Activated CD4-positive, CD25-positive, alpha-beta regulatory T cell treated with anti-CD3 and anti-CD28 coated beads, Interleukin-2, amount 50 U/mL, for 16 hours (primary cell): ENCODE measurements at regions not wholly inside any gene's neighbourhood (a gene's known extent, or its start where the extent isn't known, plus 50 kb on each side); places are given as distances from the start of the nearest gene placed in this dataset.

Source experiments
- DNase-seq: peaks from one replicate; pipeline ENCODE4 v3.0.0-alpha.2; 2020; ENCODE audit warnings: low read depth, low spot score

DNA sequence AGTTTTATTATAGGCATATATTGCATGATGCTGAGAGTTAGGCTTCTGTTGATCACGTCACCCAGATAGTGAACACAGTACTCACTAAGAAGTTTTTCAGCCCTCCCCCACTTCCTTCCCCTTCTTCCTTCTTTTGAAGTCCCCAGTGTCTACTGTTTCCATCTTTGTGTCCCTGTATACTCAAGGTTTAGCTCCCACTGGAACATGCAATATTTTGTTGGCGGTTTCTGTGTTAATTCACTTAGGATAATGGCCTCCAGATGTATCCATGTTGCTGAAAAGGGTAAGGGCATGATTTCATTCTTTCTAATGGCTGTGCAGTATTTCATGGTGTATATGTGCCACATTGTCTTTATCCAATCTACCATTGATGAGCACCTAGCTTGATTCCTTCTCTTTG, 764.3 kb downstream of the MTRR start:
- no peak for DNase-seq

GRCh38 chr5:8633696-8634095, 764.7 kb downstream of the MTRR start:
- DNase-seq: no peak

DNA sequence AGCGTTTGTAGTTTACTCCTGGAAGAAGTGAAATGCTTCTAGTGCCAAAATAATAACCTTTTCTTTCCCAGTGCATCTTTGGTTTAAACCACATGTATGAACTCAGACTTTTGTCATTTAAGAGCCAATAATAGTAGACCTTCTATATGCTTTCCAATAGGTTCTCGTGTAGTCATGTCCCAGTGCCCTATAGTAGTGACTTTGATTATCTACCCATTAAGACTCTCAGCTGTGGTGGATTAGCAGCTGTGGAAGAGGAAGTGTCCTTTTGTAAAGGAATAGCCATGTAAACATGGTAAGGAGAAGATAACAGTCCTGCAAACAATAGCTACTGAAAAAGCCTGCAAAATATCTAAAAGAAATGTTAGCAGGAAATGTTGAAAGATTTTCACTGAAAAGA, 765.3 kb downstream of the MTRR start:
- no peak for DNase-seq

DNA sequence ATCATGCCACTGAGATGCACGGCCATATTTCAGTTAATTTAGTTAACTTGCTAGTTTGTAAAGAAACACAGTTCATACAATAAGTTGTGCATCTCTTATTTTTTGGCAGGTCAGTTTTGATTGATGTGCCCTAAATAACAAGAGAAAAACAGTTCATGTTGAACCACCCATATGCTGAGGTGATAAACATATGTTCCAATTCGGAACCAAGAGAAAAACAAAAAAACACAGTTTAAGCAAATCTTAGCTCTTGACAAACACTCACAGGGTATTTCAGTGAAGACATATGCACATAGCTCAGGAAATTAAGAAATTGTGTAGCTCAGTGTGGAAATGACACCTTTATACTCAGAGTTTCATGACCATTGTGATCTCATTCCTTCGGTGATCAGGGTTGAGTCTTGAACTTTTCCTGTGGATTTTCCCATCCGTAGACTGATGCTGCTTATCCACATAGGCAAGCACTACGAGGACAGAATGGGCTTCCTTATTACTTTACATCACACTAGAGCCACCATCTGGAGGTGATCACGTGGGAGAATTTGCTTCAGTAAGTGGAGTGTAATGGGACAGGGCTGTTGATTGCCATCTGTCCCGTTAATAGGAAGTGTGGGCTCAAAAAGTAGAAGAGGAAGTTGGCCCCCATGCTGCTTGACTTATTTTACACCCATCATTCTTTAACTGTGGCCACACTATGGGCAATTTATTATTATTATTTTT, 773.0 kb downstream of the MTRR start:
- no peak for DNase-seq

DNA sequence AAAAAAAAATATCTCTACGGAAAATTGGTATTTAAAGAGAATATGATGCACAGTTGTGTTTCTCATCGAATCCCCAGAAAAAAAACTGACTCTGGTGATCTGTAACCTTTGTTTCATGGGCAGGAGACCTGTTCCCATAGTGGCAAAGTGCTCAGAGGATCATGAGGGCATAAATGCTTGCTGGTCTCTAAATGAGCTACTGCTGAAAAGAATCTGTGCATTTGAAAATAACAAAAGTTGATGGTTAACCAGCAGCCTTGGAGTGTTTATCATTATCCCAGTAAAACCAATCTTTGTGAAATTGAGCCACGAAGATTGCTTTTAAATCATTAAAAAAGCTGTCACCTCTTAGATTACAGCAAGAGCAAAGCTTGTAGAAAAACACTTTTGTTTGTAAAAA, 775.4 kb downstream of the MTRR start:
- no peak for DNase-seq

DNA sequence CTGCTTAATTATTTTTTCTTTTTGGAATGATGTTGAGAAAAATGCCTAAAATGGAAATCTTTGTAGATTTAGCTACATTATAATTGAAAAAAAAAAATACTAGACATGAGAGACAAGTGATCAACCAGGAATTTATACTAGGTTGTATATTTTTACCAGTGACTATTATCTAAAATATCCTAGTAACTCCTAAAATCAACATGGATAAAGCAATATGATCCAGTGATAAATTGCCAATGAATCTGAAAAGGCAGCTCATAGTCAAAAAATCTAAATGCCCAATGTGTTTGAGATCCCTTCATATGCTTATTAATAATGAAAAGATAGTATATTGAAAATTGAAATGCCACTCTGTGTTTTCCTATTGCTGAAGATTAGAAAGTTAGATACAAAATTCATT, 778.2 kb downstream of the MTRR start:
- DNase-seq: no peak

DNA sequence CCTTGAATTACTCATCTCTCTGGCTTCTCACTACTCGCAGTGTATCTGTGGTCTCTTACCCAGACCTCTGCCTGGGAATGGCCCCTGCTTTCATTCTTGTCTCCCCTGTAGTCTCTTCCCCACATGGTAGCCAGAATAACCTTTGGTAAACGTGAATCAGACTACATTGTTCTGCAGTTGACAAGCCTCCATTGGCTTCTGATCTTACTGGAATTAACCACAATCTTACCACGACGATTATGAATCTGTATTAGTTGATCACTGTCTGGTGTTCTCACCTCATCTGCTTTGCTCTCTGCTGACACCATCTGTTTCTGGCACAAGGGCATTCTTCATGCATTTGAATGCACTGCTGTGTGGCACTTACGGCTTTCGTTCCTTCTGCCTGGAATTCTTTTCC, 781.2 kb downstream of the MTRR start:
- DNase-seq: no peak

GRCh38 chr5:8660133-8660893, 791.4 kb downstream of the MTRR start:
- DNase-seq: no peak

DNA sequence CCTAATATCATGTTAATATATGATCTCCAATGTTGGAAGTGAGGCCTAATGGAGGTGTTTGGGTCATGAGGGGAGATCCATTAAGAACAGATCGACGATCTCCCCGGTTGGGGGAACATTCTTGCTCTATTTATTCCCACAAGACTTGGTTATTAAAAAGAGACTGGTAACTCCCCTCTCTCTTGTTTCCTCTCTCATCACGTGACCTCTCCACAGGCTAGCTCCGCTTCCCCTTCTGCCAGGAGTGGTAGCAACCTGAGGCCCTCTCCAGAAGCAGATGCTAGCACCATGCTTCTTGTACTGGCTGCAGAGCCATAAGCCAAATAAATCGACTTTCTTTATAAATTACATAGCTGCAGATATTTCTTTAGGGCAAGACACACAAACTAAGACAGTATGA, 794.4 kb downstream of the MTRR start:
- no peak for DNase-seq

- DNase-seq: no peak
Observed at GRCh38 chr5:8675182-8675581, 806.2 kb downstream of the MTRR start.

DNA sequence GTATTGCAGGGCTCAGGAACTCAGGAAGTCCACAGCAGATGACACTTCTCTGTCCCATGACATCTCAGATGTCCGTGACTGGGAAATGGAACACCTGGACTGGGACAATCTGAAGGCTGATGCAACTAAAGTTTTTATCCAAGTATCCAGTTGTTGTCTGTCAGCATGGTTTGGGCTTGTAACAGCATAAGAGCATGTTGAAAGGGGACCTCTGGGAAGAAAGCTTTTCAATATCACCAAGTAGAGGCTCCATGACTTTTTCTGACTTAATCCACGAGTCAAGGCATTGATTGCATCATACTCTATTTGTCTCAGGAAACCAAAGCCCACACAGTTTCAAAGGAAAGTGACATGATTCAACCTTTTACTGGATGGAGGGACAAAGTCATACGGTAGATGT, 807.7 kb downstream of the MTRR start:
- DNase-seq: no peak

DNA sequence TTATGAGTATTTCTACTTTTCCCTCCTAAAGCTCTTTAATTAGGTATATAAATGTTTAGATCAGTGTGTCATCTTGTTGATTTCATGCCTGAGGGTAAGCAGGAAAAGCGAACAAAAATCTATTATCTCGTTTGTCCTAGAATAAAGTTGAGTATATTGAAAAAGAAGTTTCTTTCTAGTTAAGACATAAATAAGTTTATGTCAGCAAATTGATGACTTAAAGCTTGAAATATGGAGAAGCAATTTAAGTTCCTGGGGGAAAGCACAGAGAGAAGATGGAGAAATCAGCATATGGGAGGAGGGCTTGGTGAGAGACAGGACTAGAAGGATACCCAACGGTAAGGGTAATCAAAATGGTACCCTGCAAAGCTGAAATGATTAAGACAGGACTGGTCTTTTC, 813.4 kb downstream of the MTRR start:
- DNase-seq: no peak

- no peak for DNase-seq
Observed at GRCh38 chr5:8683496-8683895, 814.5 kb downstream of the MTRR start.

- no peak for DNase-seq
Observed at GRCh38 chr5:8685704-8686103, 816.8 kb downstream of the MTRR start.

GRCh38 chr5:8686707-8687106, 817.8 kb downstream of the MTRR start:
- DNase-seq: no peak

DNA sequence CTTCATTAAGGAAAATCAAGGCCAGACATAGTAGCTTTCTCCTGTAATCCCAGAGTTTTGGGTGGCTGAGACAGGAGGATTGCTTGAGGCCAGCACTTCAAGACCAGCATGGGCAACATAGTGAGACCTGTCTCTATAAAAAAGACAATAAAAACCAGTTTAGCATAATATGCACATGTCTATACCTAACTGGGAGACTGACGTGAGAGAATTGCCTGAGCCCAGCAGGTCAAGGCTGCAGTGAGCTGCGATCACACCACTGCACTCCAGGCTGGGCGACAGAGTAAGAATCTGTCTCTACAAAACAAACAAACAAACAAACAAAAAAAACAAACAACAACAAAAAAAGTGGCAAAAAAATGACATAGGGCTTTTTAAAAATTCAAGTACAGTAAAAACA, 820.8 kb downstream of the MTRR start:
- no peak for DNase-seq

DNA sequence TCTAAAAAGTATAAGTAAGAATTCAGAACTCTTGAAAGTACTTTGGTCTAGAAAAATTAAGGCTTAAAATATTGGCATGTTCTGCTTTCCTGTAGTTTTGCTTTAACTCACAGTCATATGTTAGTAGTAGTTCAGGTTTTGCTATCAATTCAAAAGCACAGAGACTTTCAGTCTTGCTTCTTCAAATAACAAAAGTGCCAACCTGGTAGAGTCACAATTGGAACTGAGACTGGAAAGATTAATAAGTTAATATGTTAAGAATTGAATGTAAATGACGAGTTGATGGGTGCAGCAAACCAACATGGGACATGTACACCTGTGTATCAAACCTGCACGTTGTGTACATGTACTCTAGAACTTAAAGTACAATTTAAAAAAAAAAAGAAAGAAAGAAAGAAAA, 822.3 kb downstream of the MTRR start:
- DNase-seq: no peak

DNA sequence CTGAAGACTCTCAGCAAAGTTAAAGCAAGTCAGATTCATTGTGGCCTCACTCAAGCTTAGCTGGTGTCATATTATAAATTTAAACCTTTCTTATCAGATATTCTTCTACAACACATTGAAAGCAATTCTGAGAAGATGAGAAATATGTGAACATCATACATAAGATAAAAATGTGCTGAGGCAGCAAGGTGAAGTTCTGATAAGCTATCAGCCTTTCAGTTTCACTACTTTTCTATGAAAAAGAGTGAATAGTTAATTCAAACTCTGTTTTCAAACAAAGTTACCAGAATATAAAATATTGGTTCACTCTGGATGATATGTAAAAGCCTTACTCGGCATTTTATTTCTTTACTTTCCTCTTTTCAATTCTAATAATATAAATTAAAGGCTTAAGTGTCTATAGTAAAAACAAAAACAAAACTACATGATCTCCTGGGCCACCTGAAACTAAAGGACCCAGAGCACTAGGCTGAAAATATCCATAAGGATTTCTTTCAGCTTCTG, 824.4 kb downstream of the MTRR start:
- DNase-seq: no peak

GRCh38 chr5:8694545-8694944, 825.6 kb downstream of the MTRR start:
- DNase-seq: no peak

DNA sequence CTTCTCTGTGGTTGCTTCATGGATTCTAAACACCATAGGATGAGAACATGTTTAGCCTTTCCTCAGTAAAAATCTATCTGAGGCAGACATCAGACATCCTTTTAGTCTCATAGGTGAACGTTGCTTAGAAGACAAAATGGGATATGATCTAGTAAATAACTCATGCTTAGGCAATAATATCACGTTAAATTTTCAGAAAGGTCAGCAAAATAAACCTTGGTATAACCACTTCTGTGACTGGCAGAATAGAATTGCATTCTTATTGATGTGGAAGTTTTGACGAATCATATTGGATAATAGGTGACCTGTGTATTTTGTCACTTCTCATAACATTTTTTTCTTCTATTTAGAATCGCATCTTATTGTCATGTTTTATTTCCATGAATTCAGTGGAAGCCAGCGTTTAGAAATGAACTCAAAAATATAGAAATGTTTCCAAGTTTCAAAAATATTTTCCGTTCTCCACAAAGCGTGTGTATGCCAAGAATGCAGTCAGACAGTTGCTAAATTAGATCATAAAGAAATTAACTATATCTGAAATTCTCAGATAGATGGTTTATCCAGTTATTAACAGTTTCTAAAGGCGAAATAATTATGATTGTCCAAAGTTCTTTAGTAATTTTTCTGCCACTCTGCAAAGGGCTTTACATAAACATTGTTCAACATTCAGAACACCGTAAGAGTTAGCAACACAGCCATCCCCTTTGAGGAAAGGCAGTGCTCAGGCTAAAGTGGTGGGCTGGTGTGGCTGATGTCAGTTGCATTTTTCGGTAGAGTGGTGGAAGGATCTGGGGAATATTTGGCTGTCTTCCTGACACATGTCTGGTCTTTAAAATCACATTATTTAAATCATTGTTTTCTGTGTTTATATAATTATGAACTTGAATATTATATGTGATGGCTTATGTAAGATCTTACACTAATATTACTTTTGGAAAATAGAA, 827.2 kb downstream of the MTRR start:
- DNase-seq: no peak

GRCh38 chr5:8700222-8700621, 831.3 kb downstream of the MTRR start:
- no peak for DNase-seq

DNA sequence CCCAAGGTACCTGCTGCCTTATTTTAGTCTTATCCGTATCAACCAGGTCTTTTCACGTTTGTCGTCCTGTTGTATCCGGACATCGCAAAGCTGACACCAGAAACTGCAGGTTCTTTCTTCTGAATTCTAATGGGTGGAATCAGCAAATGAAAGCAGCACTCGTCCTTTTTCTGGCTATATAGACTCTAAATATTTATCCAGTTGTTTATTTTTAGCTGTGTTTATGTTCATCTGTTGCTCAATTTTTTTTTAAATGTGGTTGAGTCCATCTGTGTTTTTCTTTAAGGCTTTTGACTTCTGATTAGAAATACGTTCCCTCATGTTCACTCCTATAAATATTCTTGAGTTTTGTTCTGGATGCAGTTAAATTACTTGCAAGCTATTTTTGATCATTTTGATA, 831.7 kb downstream of the MTRR start:
- DNase-seq: no peak
